Mucosa of descending colon (tissue), 3 donors: ENCODE measurements at regions not wholly inside any gene's neighbourhood (a gene's known extent, or its start where the extent isn't known, plus 50 kb on each side); places are given as distances from the start of the nearest gene placed in this dataset.

Source experiments
- ATAC-seq: fragments of 200-7000 bp; cut with Tn5 transposase; one replicate; pipeline ENCODE4 v1.9.1; 2020; ENCODE audit warnings: mild to moderate bottlenecking, moderate library complexity
- DNase-seq, 3 donors: peaks; one replicate each; pipeline ENCODE4 v3.0.0-alpha.2; 2020
- H3K36me3 ChIP-seq: fragments of 200-600 bp; one replicate; pipeline ENCODE4 v1.8.0; 2021; ENCODE audit warnings: low read depth, mild to moderate bottlenecking
- H3K4me1 ChIP-seq: fragments of 200-600 bp; one replicate; pipeline ENCODE4 v1.8.0; 2021; ENCODE audit warnings: low read depth, mild to moderate bottlenecking
- H3K4me3 ChIP-seq: fragments of 200-600 bp; one replicate; pipeline ENCODE4 v1.8.0; 2021; ENCODE audit warnings: mild to moderate bottlenecking
- H3K9me3 ChIP-seq: fragments of 200-600 bp; one replicate; pipeline ENCODE4 v1.8.0; 2021; ENCODE audit warnings: mild to moderate bottlenecking
- CTCF ChIP-seq: fragments of 200-600 bp; IDR thresholded peaks from one replicate; pipeline ENCODE4 v1.8.0; 2022; ENCODE audit warnings: antibody characterized with exemption, mild to moderate bottlenecking
- intact Hi-C, 2 donors: fragments of 100-400 bp; cut with DNase I in 1 of 2; cut with micrococcal nuclease in 1 of 2; formaldehyde crosslinking; loops; one replicate each; pipeline versions ENCODE4 v1.11.0 to v1.11.1; 2022; cut with DNase I, micrococcal nuclease
- donor health status: DM: no; HTN: no; CAD: no; lungs with moderate emphysema.
- donor health status: DM: no; HTN: no; CAD: no.
- donor health status: DM: no; HTN: yes; CAD: no.

- DNase-seq: peak in 1 of 3 donors; percentile 73
- no peak for ATAC-seq
- no peaks in the 10 kb centered on the region for H3K4me1 ChIP-seq
Observed at GRCh38 chrX:20530406-20530921, 263.8 kb upstream of the RPS6KA3 start.

GRCh38 chrX:20529711-20530110, 263.0 kb upstream of the RPS6KA3 start:
- intact Hi-C loops: loop anchor here in 1 of 2 donors (5.0 kb wide), 1 partner anchor 953 kb away; no protein-coding TSS in a partner anchor
- H3K9me3 ChIP-seq: no peaks in the 10 kb centered on the region
- no peak for TF ChIP-seq CTCF
- ATAC-seq (no peak), DNase-seq (no peak)
- H3K36me3 ChIP-seq: no peaks in the 10 kb centered on the region
- H3K4me1 ChIP-seq: no peaks in the 10 kb centered on the region
- H3K4me3 ChIP-seq: no peak overlapping the region

More at GRCh38 chrX:20530406-20530921, 263.8 kb upstream of the RPS6KA3 start:
- H3K4me3 ChIP-seq: no peak overlapping the region
- no peaks in the 10 kb centered on the region for H3K36me3 ChIP-seq
- no peaks in the 10 kb centered on the region for H3K9me3 ChIP-seq
- intact Hi-C loops: no loop called here
- peak; percentile 31 for TF ChIP-seq CTCF

GRCh38 chrX:20529301-20529700, 262.6 kb upstream of the RPS6KA3 start:
- intact Hi-C loops: loop anchor here in 1 of 2 donors (5.0 kb wide), 1 partner anchor 953 kb away; no protein-coding TSS in a partner anchor
- DNase-seq (no peak), ATAC-seq (no peak)
- TF ChIP-seq CTCF: no peak
- Histone ChIP-seq H3K36me3 (no peaks in the 10 kb centered on the region), H3K4me3 (no peak overlapping the region), H3K9me3 (no peaks in the 10 kb centered on the region), H3K4me1 (no peaks in the 10 kb centered on the region)

GRCh38 chrX:20527558-20528011, 260.9 kb upstream of the RPS6KA3 start:
- no peak for DNase-seq
- peak; percentile 73 for ATAC-seq
- H3K9me3 ChIP-seq: no peaks in the 10 kb centered on the region
- H3K4me3 ChIP-seq: no peak overlapping the region
- no peak for TF ChIP-seq CTCF
- no peaks in the 10 kb centered on the region for H3K36me3 ChIP-seq
- H3K4me1 ChIP-seq: no peaks in the 10 kb centered on the region
- intact Hi-C loops: loop anchor here in 1 of 2 donors (5.0 kb wide), 1 partner anchor 955 kb away; no protein-coding TSS in a partner anchor

GRCh38 chrX:20527041-20527440, 260.3 kb upstream of the RPS6KA3 start:
- ATAC-seq (peak; percentile 42), DNase-seq (no peak)
- no peaks in the 10 kb centered on the region for H3K36me3 ChIP-seq
- TF ChIP-seq CTCF: no peak
- no peaks in the 10 kb centered on the region for H3K9me3 ChIP-seq
- H3K4me1 ChIP-seq: no peaks in the 10 kb centered on the region
- intact Hi-C loops: loop anchor here in 1 of 2 donors (5.0 kb wide), 1 partner anchor 955 kb away; no protein-coding TSS in a partner anchor
- H3K4me3 ChIP-seq: no peak overlapping the region
